ENCODE measurements at regions not wholly inside any gene's neighbourhood (a gene's known extent, or its start where the extent isn't known, plus 50 kb on each side); places are given as distances from the start of the nearest gene placed in this dataset.

- no peaks in the 10 kb centered on the region for H3K27me3 ChIP-seq
- no peaks in the 10 kb centered on the region for H3K36me3 ChIP-seq (ENCODE audit: low read depth, missing control alignments)
- intact Hi-C loops (cut with DNase I; ENCODE audit: low total_unique reads): no loop called here
- 75 to 76% methylated on average over 6 of the region's 6 CpGs for WGBS, 2 donors
- no peaks in the 10 kb centered on the region for H3K4me1 ChIP-seq
- TF ChIP-seq CTCF (IDR thresholded peaks at IDR 0.05) (no peak), POLR2A (IDR thresholded peaks at IDR 0.05) (no peak)
- H3K27ac ChIP-seq: no peak overlapping the region
- no peak overlapping the region for H3K4me3 ChIP-seq
- H3K9me3 ChIP-seq: no peaks in the 10 kb centered on the region
- DNase-seq: no peak
Measured at GRCh38 chr2:39608686-39609441, 56.9 kb upstream of the TMEM178A start.

GRCh38 chr2:39609917-39610316 is 55.8 kb upstream of the TMEM178A start:
- no peaks in the 10 kb centered on the region for H3K4me1 ChIP-seq
- H3K36me3 ChIP-seq (ENCODE audit: low read depth, missing control alignments): no peaks in the 10 kb centered on the region
- WGBS, 2 donors: 97% methylated on average over 2 of the region's 2 CpGs
- no peak for DNase-seq
- H3K9me3 ChIP-seq: no peaks in the 10 kb centered on the region
- TF ChIP-seq CTCF (IDR thresholded peaks at IDR 0.05) (no peak), POLR2A (IDR thresholded peaks at IDR 0.05) (no peak)
- no peaks in the 10 kb centered on the region for H3K27me3 ChIP-seq
- intact Hi-C loops (cut with DNase I; ENCODE audit: low total_unique reads): no loop called here
- no peak overlapping the region for H3K4me3 ChIP-seq
- no peak overlapping the region for H3K27ac ChIP-seq

GRCh38 chr2:39615675-39616074 is 50.0 kb upstream of the TMEM178A start:
- Histone ChIP-seq H3K4me3 (no peak overlapping the region), H3K27me3 (no peaks in the 10 kb centered on the region), H3K9me3 (no peaks in the 10 kb centered on the region), H3K4me1 (no peaks in the 10 kb centered on the region), H3K27ac (no peak overlapping the region), H3K36me3 (ENCODE audit: low read depth, missing control alignments) (no peaks in the 10 kb centered on the region)
- TF ChIP-seq POLR2A (IDR thresholded peaks at IDR 0.05): no peak
- TF ChIP-seq CTCF (IDR thresholded peaks at IDR 0.05): no peak
- intact Hi-C loops (cut with DNase I; ENCODE audit: low total_unique reads): no loop called here
- WGBS, 2 donors: 7 to 42% methylated on average over 1 of the region's 1 CpG
- DNase-seq: no peak
